ENCODE measurements at regions not wholly inside any gene's neighbourhood (a gene's known extent, or its start where the extent isn't known, plus 50 kb on each side); places are given as distances from the start of the nearest gene placed in this dataset.

DNA sequence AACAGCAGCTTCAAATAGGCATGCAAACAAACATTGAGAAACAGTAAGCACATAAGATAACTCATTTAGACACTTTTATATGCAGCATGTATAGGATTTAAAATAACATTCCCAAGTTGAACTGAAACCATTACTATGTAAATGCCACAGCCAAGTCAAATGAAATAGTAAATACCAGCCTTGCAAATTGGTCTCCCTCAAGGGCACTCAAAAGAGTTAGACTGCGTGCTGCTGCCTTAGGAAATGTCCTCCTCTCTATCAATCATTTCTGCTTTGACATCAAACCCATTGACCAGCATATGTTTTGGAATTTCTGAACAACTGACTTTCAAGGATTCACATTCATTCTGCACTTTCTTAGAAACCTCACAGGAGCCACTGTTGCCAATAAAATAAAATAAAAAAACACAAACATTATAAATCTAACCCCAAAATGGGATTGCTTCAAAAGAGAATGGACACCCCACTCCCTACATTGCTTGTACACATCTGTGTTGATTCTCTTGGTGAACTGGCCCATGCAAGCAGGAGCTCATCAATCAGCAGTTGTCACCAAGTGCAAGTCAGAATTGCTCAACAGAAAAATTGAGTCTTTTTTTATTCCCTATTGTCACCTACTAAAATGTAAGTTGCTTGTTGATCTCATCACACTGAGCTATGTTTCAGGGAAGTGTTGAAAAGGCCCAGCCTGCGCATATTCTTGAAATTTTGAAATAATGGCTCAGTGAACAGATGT, 256.2 kb downstream of the DAD1 start:
- POLR2A ChIA-PET, result interaction anchor here (0.6 kb wide), 1 partner anchor 49 kb away, joined by 3 read pairs; no protein-coding TSS in a partner anchor
- Histone ChIP-seq H3K4me3 (ENCODE audit: low read depth, low read length) (no peak overlapping the region), H3K9me3 (ENCODE audit: control insufficient read depth, insufficient read depth, low read length) (peaks cover 7% of the 10 kb centered on the region; the same call in 1 of the 2 replicates), H3K27ac (ENCODE audit: low read depth, low read length) (no peak overlapping the region), H3K27me3 (ENCODE audit: control insufficient read depth, insufficient read depth, low read length) (peaks cover 2% of the 10 kb centered on the region)
- DNase-seq (ENCODE audit: low read depth, low spot score), result no peak
- CTCF ChIA-PET, result interaction anchor here (0.6 to 2.0 kb wide), 6 partner anchors 19 to 170 kb away, joined by 3 to 9 read pairs (median 5); no protein-coding TSS in a partner anchor
- TF ChIP-seq, protein P1, sequence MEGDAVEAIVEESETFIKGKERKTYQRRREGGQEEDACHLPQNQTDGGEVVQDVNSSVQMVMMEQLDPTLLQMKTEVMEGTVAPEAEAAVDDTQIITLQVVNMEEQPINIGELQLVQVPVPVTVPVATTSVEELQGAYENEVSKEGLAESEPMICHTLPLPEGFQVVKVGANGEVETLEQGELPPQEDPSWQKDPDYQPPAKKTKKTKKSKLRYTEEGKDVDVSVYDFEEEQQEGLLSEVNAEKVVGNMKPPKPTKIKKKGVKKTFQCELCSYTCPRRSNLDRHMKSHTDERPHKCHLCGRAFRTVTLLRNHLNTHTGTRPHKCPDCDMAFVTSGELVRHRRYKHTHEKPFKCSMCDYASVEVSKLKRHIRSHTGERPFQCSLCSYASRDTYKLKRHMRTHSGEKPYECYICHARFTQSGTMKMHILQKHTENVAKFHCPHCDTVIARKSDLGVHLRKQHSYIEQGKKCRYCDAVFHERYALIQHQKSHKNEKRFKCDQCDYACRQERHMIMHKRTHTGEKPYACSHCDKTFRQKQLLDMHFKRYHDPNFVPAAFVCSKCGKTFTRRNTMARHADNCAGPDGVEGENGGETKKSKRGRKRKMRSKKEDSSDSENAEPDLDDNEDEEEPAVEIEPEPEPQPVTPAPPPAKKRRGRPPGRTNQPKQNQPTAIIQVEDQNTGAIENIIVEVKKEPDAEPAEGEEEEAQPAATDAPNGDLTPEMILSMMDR (IDR thresholded peaks at IDR 0.05; ENCODE audit: low read depth, low read length), result no peak

DNA sequence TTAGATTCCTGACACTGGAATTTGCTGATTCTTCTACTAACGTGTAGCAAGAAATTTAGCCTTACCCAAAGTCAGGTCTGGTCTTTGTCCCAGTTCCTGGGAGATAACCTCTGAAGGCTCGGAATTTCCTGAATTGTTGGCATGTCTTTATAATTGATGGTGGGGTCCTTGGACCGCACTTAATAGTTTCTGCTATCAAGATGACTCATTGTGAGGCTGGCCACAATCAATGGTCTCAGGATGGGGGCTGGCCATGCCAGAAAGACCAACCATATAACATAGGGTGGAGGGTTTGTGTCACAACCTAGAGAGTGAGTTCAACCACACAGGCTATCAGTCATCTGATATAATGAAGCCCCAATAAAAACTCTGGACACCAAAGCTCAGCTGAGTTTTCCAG, 259.7 kb downstream of the DAD1 start:
- no peak overlapping the region for H3K4me3 ChIP-seq (ENCODE audit: low read depth, low read length)
- H3K27ac ChIP-seq (ENCODE audit: low read depth, low read length), result no peak overlapping the region
- POLR2A ChIA-PET, result no interaction called here
- DNase-seq (ENCODE audit: low read depth, low spot score), result no peak
- TF ChIP-seq, protein P1 (IDR thresholded peaks at IDR 0.05; ENCODE audit: low read depth, low read length), result no peak
- H3K9me3 ChIP-seq (ENCODE audit: control insufficient read depth, insufficient read depth, low read length), result peaks cover 8% of the 10 kb centered on the region; the same call in 1 of the 2 replicates
- CTCF ChIA-PET, result no interaction called here
- peaks cover 2% of the 10 kb centered on the region for H3K27me3 ChIP-seq (ENCODE audit: control insufficient read depth, insufficient read depth, low read length)

DNA sequence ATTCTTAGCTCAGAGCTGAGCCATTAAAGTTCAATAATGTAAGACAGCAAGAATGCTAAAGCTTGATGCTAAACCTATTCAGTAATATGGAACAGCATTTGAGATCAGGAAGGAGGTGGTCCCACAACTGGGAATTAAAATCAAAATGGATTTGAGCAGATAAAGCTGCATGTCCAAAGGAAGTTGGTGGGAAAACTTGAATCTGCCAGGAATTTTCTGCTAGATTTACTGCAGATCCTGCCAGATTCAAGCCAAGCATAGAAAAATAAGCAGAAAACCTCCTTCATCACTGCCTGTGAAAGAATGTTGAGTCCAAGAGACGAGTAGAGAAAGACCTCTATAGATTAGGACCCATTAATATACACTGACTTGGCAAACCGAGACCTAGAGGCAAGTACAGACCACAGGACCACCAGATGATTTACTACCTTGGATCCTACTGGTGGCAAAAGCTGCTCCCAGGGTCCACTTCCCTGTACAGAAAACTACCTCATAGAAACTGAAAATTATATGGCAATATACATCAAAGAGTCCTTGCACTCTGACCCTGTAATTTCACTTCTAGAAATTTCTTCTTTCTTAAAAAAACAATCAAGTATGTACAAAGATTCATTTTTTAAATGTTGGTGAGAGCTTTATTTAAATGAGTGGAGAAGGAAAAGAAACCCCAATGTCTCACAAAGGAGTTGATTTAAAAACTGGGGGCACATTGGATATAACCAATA, 263.2 kb downstream of the DAD1 start:
- no peak overlapping the region for H3K27ac ChIP-seq (ENCODE audit: low read depth, low read length)

DNA sequence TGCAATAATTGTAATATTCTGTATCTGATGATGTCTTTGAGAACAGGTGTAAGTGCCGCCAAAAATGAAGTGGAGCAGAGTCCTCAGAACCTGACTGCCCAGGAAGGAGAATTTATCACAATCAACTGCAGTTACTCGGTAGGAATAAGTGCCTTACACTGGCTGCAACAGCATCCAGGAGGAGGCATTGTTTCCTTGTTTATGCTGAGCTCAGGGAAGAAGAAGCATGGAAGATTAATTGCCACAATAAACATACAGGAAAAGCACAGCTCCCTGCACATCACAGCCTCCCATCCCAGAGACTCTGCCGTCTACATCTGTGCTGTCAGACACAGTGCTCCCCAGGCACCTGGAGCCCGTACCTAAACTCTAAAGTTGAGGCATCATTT, 268.7 kb downstream of the DAD1 start:
- no peak overlapping the region for H3K4me3 ChIP-seq (ENCODE audit: low read depth, low read length)
- no peaks in the 10 kb centered on the region for H3K9me3 ChIP-seq (ENCODE audit: control insufficient read depth, insufficient read depth, low read length)
- ChIA-PET POLR2A (no interaction called here), CTCF (interaction anchor here (0.7 to 8.1 kb wide), 28 partner anchors 11 to 184 kb away, joined by 3 to 124 read pairs (median 5); no protein-coding TSS in a partner anchor)
- no peak overlapping the region for H3K27ac ChIP-seq (ENCODE audit: low read depth, low read length)
- peaks cover 13% of the 10 kb centered on the region for H3K27me3 ChIP-seq (ENCODE audit: control insufficient read depth, insufficient read depth, low read length)
- TF ChIP-seq, protein P1 (IDR thresholded peaks at IDR 0.05; ENCODE audit: low read depth, low read length), result no peak
- DNase-seq (ENCODE audit: low read depth, low spot score), result no peak

More for the DNA sequence above, 263.2 kb downstream of the DAD1 start:
- no peak for DNase-seq (ENCODE audit: low read depth, low spot score)
- no peak overlapping the region for H3K4me3 ChIP-seq (ENCODE audit: low read depth, low read length)
- POLR2A ChIA-PET, result no interaction called here
- CTCF ChIA-PET, result interaction anchor here (0.6 kb wide), 1 partner anchor 11 kb away, joined by 3 read pairs; no protein-coding TSS in a partner anchor
- peaks cover 16% of the 10 kb centered on the region for H3K27me3 ChIP-seq (ENCODE audit: control insufficient read depth, insufficient read depth, low read length)
- TF ChIP-seq, protein P1 (IDR thresholded peaks at IDR 0.05; ENCODE audit: low read depth, low read length), result no peak
- peaks cover 8% of the 10 kb centered on the region; the same call in 1 of the 2 replicates for H3K9me3 ChIP-seq (ENCODE audit: control insufficient read depth, insufficient read depth, low read length)
